Heart left ventricle (tissue), 13 donors: ENCODE measurements at regions not wholly inside any gene's neighbourhood (a gene's known extent, or its start where the extent isn't known, plus 50 kb on each side); places are given as distances from the start of the nearest gene placed in this dataset.

Source experiments
- POLR2A ChIP-seq, 2 donors: fragments of 450-650 bp; IDR thresholded peaks; one replicate each; pipeline ENCODE4 v1.6.1; 2017; ENCODE audit warnings: antibody characterized with exemption in 2 of 2, mild to moderate bottlenecking in 2 of 2, moderate library complexity in 2 of 2
- TF ChIP-seq, protein P1 (sequence below), 12 donors: fragments of 200-600 bp; sonication (generic) in 4 of 12; IDR thresholded peaks; one replicate each; pipeline versions ENCODE4 v1.5.0 to v1.8.0; 2018 to 2022; ENCODE audit warnings: antibody characterized with exemption in 12 of 12, mild to moderate bottlenecking in 5 of 12
- donor health status: ischemic (EF 13 %, LVEDD 7.1; RV severe dilation, severe dysfunction).
- donor health status: DM: no; HTN: yes; CAD: no.
- donor health status: DM: no; HTN: no; CAD: no.
- donor health status: ischemic (EF 25% LVEDD 6.9; RV normal size, moderate dysfunction).
- donor health status: ischemic (EF 25% LVEDD 5.7; RV mildly dilated, moderate dysfunction).
- donor health status: ischemic (EF 35%, LVEDD 5.7; RV mildly dilated, moderate dysfunction).
- donor health status: nonischemic (EF 11% LVEDD 7.7; RV severe dilation, severe dysfunction).
- donor health status: DM: yes; HTN: yes; CAD: no.
- donor health status: PGD.
- donor health status: ischemic (EF 29% LVEDD 5.4; RV normal size, mild dysfunction).
- donor health status: nonischemic (EF 23%, LVEDD 6.1; RV moderate dilation, normal function).

GRCh38 chr2:193333539-193333938 is 1138.8 kb upstream of the TMEFF2 start:
- TF ChIP-seq, protein P1, sequence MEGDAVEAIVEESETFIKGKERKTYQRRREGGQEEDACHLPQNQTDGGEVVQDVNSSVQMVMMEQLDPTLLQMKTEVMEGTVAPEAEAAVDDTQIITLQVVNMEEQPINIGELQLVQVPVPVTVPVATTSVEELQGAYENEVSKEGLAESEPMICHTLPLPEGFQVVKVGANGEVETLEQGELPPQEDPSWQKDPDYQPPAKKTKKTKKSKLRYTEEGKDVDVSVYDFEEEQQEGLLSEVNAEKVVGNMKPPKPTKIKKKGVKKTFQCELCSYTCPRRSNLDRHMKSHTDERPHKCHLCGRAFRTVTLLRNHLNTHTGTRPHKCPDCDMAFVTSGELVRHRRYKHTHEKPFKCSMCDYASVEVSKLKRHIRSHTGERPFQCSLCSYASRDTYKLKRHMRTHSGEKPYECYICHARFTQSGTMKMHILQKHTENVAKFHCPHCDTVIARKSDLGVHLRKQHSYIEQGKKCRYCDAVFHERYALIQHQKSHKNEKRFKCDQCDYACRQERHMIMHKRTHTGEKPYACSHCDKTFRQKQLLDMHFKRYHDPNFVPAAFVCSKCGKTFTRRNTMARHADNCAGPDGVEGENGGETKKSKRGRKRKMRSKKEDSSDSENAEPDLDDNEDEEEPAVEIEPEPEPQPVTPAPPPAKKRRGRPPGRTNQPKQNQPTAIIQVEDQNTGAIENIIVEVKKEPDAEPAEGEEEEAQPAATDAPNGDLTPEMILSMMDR (IDR thresholded peaks at IDR 0.05): no peak
- TF ChIP-seq POLR2A (IDR thresholded peaks at IDR 0.05): no peak
